ENCODE measurements at regions not wholly inside any gene's neighbourhood (a gene's known extent, or its start where the extent isn't known, plus 50 kb on each side); places are given as distances from the start of the nearest gene placed in this dataset.

DNA sequence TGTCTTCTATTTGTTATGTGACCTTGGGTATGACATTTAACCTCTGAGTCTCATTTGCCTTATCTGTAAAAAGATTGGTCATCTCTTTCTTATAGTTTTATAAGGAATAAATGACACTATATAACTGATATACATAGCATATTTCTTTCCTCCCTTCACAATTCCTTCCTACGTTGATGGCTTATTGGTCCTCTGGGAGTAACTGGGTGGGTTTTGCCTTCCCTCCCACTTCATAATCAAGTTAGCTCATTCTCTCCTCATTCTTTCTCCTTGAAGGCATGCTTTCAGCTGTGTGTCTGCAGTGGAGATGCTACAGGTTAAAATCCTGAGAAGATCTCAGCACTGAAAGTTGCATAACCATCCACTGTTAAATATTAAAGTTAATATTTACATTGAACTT, 382.4 kb downstream of the TMEM38B start:
- Histone ChIP-seq H3K27ac (ENCODE audit: insufficient read length, low read depth, low read length) (no peak overlapping the region), H3K9me3 (ENCODE audit: control insufficient read depth, low read depth, low read length) (no peaks in the 10 kb centered on the region), H3K56ac (ENCODE audit: insufficient read length, low read depth, low read length) (no peak overlapping the region), H4K20me1 (ENCODE audit: control insufficient read depth, insufficient read depth, insufficient read length) (no peaks in the 10 kb centered on the region), H3K27me3 (ENCODE audit: insufficient read depth, low read length) (no peaks in the 10 kb centered on the region), H3K23me2 (ENCODE audit: insufficient read length, low read depth, low read length, poor library complexity, severe bottlenecking) (no peaks in the 10 kb centered on the region), H4K91ac (ENCODE audit: insufficient read length, low read depth, low read length) (no peak overlapping the region), H4K8ac (replicated peaks; ENCODE audit: insufficient read length, low read depth, low read length) (no peak overlapping the region), H2BK20ac (ENCODE audit: low read depth, low read length, poor library complexity, severe bottlenecking) (no peak overlapping the region), H3K18ac (ENCODE audit: insufficient read length, low read depth, low read length) (no peak overlapping the region), H3K79me2 (ENCODE audit: insufficient read depth, low read length) (no peaks in the 10 kb centered on the region), H3K79me1 (ENCODE audit: insufficient read depth, low read depth, low read length, poor library complexity, severe bottlenecking) (no peaks in the 10 kb centered on the region), H2BK12ac (ENCODE audit: insufficient read length, low read depth, low read length) (no peak overlapping the region), H3K9ac (ENCODE audit: extremely low read depth, insufficient read length, low read length) (no peak overlapping the region), H2BK120ac (ENCODE audit: low read depth, low read length, poor library complexity, severe bottlenecking) (no peak overlapping the region), H2AFZ (ENCODE audit: low read length) (no peak overlapping the region), H2AK5ac (ENCODE audit: insufficient read length, low read length) (no peak overlapping the region), H2BK5ac (ENCODE audit: insufficient read length, low read length) (no peak overlapping the region), H3K23ac (ENCODE audit: insufficient read length, low read depth, low read length) (no peak overlapping the region), H3K4me2 (ENCODE audit: insufficient read depth, insufficient read length, low read length) (no peak overlapping the region), H3K14ac (ENCODE audit: insufficient read depth, low read length) (no peak overlapping the region), H3T11ph (ENCODE audit: low read length) (no peak overlapping the region), H4K5ac (ENCODE audit: insufficient read length, low read depth, low read length) (no peak overlapping the region), H2BK15ac (ENCODE audit: low read depth, low read length) (no peak overlapping the region), H3K4me1 (ENCODE audit: insufficient read depth, low read length) (no peaks in the 10 kb centered on the region), H3K4ac (ENCODE audit: low read depth, low read length) (no peak overlapping the region)
- Mint-ChIP-seq H3K27ac (no peak overlapping the region), H3K36me3 (ENCODE audit: insufficient read depth in 1 of 3, low read depth in 3 of 3) (no peaks in the 10 kb centered on the region), H3K4me3 (no peak overlapping the region), H3K27me3 (ENCODE audit: low read depth) (no peaks in the 10 kb centered on the region), H3K9me3 (no peaks in the 10 kb centered on the region), H3K4me1 (peaks cover 3 to 5% of the 10 kb centered on the region in 2 experiments; a peak in 2 of 4 replicates)
- no peak for DNase-seq
- no CpG with 5 or more reads among the region's 1 CpG for WGBS (ENCODE audit: extremely low coverage, insufficient read length, low lambda C conversion rate)
- TF ChIP-seq, protein P1, sequence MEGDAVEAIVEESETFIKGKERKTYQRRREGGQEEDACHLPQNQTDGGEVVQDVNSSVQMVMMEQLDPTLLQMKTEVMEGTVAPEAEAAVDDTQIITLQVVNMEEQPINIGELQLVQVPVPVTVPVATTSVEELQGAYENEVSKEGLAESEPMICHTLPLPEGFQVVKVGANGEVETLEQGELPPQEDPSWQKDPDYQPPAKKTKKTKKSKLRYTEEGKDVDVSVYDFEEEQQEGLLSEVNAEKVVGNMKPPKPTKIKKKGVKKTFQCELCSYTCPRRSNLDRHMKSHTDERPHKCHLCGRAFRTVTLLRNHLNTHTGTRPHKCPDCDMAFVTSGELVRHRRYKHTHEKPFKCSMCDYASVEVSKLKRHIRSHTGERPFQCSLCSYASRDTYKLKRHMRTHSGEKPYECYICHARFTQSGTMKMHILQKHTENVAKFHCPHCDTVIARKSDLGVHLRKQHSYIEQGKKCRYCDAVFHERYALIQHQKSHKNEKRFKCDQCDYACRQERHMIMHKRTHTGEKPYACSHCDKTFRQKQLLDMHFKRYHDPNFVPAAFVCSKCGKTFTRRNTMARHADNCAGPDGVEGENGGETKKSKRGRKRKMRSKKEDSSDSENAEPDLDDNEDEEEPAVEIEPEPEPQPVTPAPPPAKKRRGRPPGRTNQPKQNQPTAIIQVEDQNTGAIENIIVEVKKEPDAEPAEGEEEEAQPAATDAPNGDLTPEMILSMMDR (conservative IDR thresholded peaks at IDR 0.05) = no peak

Data from H9 (cell line).